Liver (tissue), 8 donors: ENCODE measurements at regions not wholly inside any gene's neighbourhood (a gene's known extent, or its start where the extent isn't known, plus 50 kb on each side); places are given as distances from the start of the nearest gene placed in this dataset.

Source experiments
- DNase-seq: peaks from one replicate; pipeline ENCODE4 v3.0.0-alpha.2; 2017; ENCODE audit warnings: low spot score
- H3K27ac ChIP-seq, 2 donors: one replicate each; pipeline ENCODE4 v1.7.0; 2013; ENCODE audit warnings: inconsistent platforms in 2 of 2, low read length in 2 of 2, control low read depth in 1 of 2, low read depth in 1 of 2, mild to moderate bottlenecking in 1 of 2
- H3K27me3 ChIP-seq, 4 donors: one replicate each; pipeline versions ENCODE4 v1.6.1 to v1.7.0; 2013; ENCODE audit warnings: low read length in 3 of 4, inconsistent platforms in 1 of 4, mild to moderate bottlenecking in 1 of 4, moderate library complexity in 1 of 4; ENCODE audit not compliant: control insufficient read depth in 4 of 4, insufficient read depth in 4 of 4
- H3K36me3 ChIP-seq, 4 donors: one replicate each; pipeline versions ENCODE4 v1.6.1 to v1.7.0; 2013; ENCODE audit warnings: low read length in 3 of 4, mild to moderate bottlenecking in 3 of 4, low read depth in 1 of 4, moderate library complexity in 1 of 4; ENCODE audit not compliant: control insufficient read depth in 4 of 4, insufficient read depth in 3 of 4
- H3K4me1 ChIP-seq, 4 donors: one replicate each; pipeline versions ENCODE4 v1.6.1 to v1.7.0; 2013; ENCODE audit warnings: low read length in 3 of 4, mild to moderate bottlenecking in 3 of 4, moderate library complexity in 1 of 4; ENCODE audit not compliant: control insufficient read depth in 4 of 4, insufficient read depth in 4 of 4
- H3K4me3 ChIP-seq, 3 donors: one replicate each; pipeline versions ENCODE4 v1.6.1 to v1.7.0; 2013; ENCODE audit warnings: low read length in 3 of 3, control low read depth in 1 of 3, low read depth in 1 of 3, mild to moderate bottlenecking in 1 of 3
- H3K9ac ChIP-seq, 2 donors: one replicate each; pipeline ENCODE4 v1.7.0; 2013; ENCODE audit warnings: low read length in 2 of 2, mild to moderate bottlenecking in 2 of 2, moderate library complexity in 2 of 2, control low read depth in 1 of 2, low read depth in 1 of 2
- H3K9me3 ChIP-seq, 4 donors: one replicate each; pipeline versions ENCODE4 v1.6.1 to v1.7.0; 2013; ENCODE audit warnings: low read length in 3 of 4; ENCODE audit not compliant: control insufficient read depth in 4 of 4
- ATF3 ChIP-seq: IDR thresholded peaks from 2 replicates; pipeline ENCODE4 v1.6.1; 2016; ENCODE audit warnings: antibody characterized with exemption
- CTCF ChIP-seq: fragments of 150-350 bp; IDR thresholded peaks from 2 replicates; pipeline ENCODE4 v1.5.1; 2017; ENCODE audit warnings: improper control_type of control experiment, low read depth, low read length; ENCODE audit not compliant: missing input control
- FOXA1 ChIP-seq: IDR thresholded peaks from 2 replicates; pipeline ENCODE4 v1.6.1; 2016; ENCODE audit warnings: antibody characterized with exemption
- GABPA ChIP-seq, 2 donors: IDR thresholded peaks in 1 of 2; conservative IDR thresholded peaks in 1 of 2; 2 replicates each; pipeline ENCODE4 v1.6.1; 2016; ENCODE audit warnings: antibody characterized with exemption in 2 of 2, mild to moderate bottlenecking in 1 of 2, moderate library complexity in 1 of 2
- HNF4A ChIP-seq, 2 donors: conservative IDR thresholded peaks; 2 replicates each; pipeline ENCODE4 v1.6.1; 2016; ENCODE audit warnings: antibody characterized with exemption in 2 of 2, mild to moderate bottlenecking in 2 of 2
- HNF4G ChIP-seq: IDR thresholded peaks from 2 replicates; pipeline ENCODE4 v1.6.1; 2016; ENCODE audit warnings: antibody characterized with exemption
- MAX ChIP-seq: IDR thresholded peaks from 2 replicates; pipeline ENCODE4 v1.6.1; 2016; ENCODE audit warnings: antibody characterized with exemption
- NR2F2 ChIP-seq: IDR thresholded peaks from 2 replicates; pipeline ENCODE4 v1.6.1; 2016; ENCODE audit warnings: antibody characterized with exemption
- RAD21 ChIP-seq, 2 donors: IDR thresholded peaks; 2 replicates each; pipeline ENCODE4 v1.6.1; 2016; ENCODE audit warnings: antibody characterized with exemption in 2 of 2, mild to moderate bottlenecking in 2 of 2
- REST ChIP-seq: IDR thresholded peaks from 2 replicates; pipeline ENCODE4 v1.6.1; 2016; ENCODE audit warnings: antibody characterized with exemption, mild to moderate bottlenecking
- SP1 ChIP-seq: IDR thresholded peaks from 2 replicates; pipeline ENCODE4 v1.6.1; 2018; ENCODE audit warnings: antibody characterized with exemption, mild to moderate bottlenecking
- TAF1 ChIP-seq: conservative IDR thresholded peaks from 2 replicates; pipeline ENCODE4 v1.6.1; 2016; ENCODE audit warnings: antibody characterized with exemption, mild to moderate bottlenecking
- ZBTB33 ChIP-seq: IDR thresholded peaks from 2 replicates; pipeline ENCODE4 v1.6.1; 2016; ENCODE audit warnings: antibody characterized with exemption
- WGBS: extraction: QIAGEN DNeasy Blood & Tissue Kit; methylation state at CpG from one replicate; pipeline ENCODE4 v1.1.7; 2013; 5-methylcytosine and 5-hydroxymethylcytosine counted together
- donor health status: healthy.
- donor health status: healthy.
- donor health status: healthy.
- donor health status: healthy.
- donor health status: healthy.

- Histone ChIP-seq H3K4me1 (no peaks in the 10 kb centered on the region), H3K27me3 (no peaks in the 10 kb centered on the region), H3K9me3 (no peaks in the 10 kb centered on the region), H3K4me3 (no peak overlapping the region), H3K36me3 (no peaks in the 10 kb centered on the region), H3K9ac (no peak overlapping the region), H3K27ac (no peak overlapping the region)
- no peak for DNase-seq
- no peak for TF ChIP-seq NR2F2
- no peak for TF ChIP-seq REST
- TF ChIP-seq HNF4A (conservative IDR thresholded peaks at IDR 0.05) = no peak
These were observed 242.6 kb upstream of the EDNRB start for GRCh38 chr13:78161266-78161665.

- Histone ChIP-seq H3K36me3 (no peaks in the 10 kb centered on the region), H3K9ac (no peak overlapping the region), H3K4me1 (no peaks in the 10 kb centered on the region), H3K27me3 (no peaks in the 10 kb centered on the region), H3K9me3 (no peaks in the 10 kb centered on the region), H3K27ac (no peak overlapping the region), H3K4me3 (no peak overlapping the region)
- 47% methylated on average over 2 of the region's 2 CpGs for WGBS
- no peak for DNase-seq
- TF ChIP-seq CTCF = no peak
- TF ChIP-seq TAF1 = no peak
- no peak for TF ChIP-seq REST
- TF ChIP-seq SP1 = no peak
- no peak for TF ChIP-seq FOXA1
- TF ChIP-seq ATF3 = no peak
- no peak for TF ChIP-seq GABPA (IDR thresholded peaks at IDR 0.05 in 1 of 2, conservative IDR thresholded peaks at IDR 0.05 in 1 of 2)
- no peak for TF ChIP-seq HNF4G
- no peak for TF ChIP-seq ZBTB33
- TF ChIP-seq RAD21 (IDR thresholded peaks at IDR 0.05) = no peak
- no peak for TF ChIP-seq MAX
These were observed 242.2 kb upstream of the EDNRB start for GRCh38 chr13:78160793-78161192.
